Fibroblast of lung (primary cell): ENCODE measurements at regions not wholly inside any gene's neighbourhood (a gene's known extent, or its start where the extent isn't known, plus 50 kb on each side); places are given as distances from the start of the nearest gene placed in this dataset.

Experiments used
- DNase-seq, 2 donors: peaks; one replicate each; pipeline versions ENCODE4 v3.0.0 to v3.0.0-alpha.2; 2010; ENCODE audit warnings: low read depth in 2 of 2
- H2AFZ ChIP-seq: 2 replicates; pipeline ENCODE4 v1.5.1; 2012; ENCODE audit warnings: low read length, control low read depth, inconsistent platforms
- H3K27ac ChIP-seq: 2 replicates; pipeline ENCODE4 v1.5.1; 2011; ENCODE audit warnings: low read length, control low read depth; ENCODE audit not compliant: insufficient read depth
- H3K27me3 ChIP-seq: 2 replicates; pipeline ENCODE4 v1.5.1; 2011; ENCODE audit warnings: mild to moderate bottlenecking, low read length; ENCODE audit not compliant: control insufficient read depth, insufficient read depth
- H3K36me3 ChIP-seq: 2 replicates; pipeline ENCODE4 v1.5.1; 2011; ENCODE audit warnings: low read length; ENCODE audit not compliant: control insufficient read depth, insufficient read depth
- H3K4me1 ChIP-seq: 2 replicates; pipeline ENCODE4 v1.5.1; 2011; ENCODE audit warnings: low read length; ENCODE audit not compliant: control insufficient read depth, insufficient read depth; ENCODE audit errors: extremely low read depth
- H3K4me2 ChIP-seq: 2 replicates; pipeline ENCODE4 v1.5.1; 2011; ENCODE audit warnings: low read length, control low read depth; ENCODE audit not compliant: insufficient read depth; ENCODE audit errors: extremely low read depth
- H3K4me3 ChIP-seq, 4 experiments: fragments of 200-600 bp in 1 of 4; sonication (generic) in 1 of 4; replicated peaks in 1 of 4; 2 replicates each; pipeline ENCODE4 v1.5.1; 2011 to 2016; ENCODE audit warnings: low read length in 4 of 4, low read depth in 3 of 4, mild to moderate bottlenecking in 3 of 4, control low read depth in 2 of 4, inconsistent platforms in 1 of 4, mixed read lengths in 1 of 4; ENCODE audit not compliant: insufficient read depth in 1 of 4; ENCODE audit errors: control extremely low read depth in 1 of 4
- H3K79me2 ChIP-seq: 2 replicates; pipeline ENCODE4 v1.5.1; 2012; ENCODE audit warnings: mild to moderate bottlenecking, low read length, inconsistent platforms; ENCODE audit not compliant: control insufficient read depth, insufficient read depth
- H3K9ac ChIP-seq: 2 replicates; pipeline ENCODE4 v1.5.1; 2011; ENCODE audit warnings: mild to moderate bottlenecking, low read length, control low read depth; ENCODE audit not compliant: insufficient read depth
- H3K9me3 ChIP-seq: 2 replicates; pipeline ENCODE4 v1.5.1; 2012; ENCODE audit warnings: low read depth, low read length; ENCODE audit not compliant: control insufficient read depth, insufficient read depth
- H4K20me1 ChIP-seq: 2 replicates; pipeline ENCODE4 v1.5.1; 2011; ENCODE audit warnings: low read length; ENCODE audit not compliant: control insufficient read depth, insufficient read depth; ENCODE audit errors: extremely low read depth
- CTCF ChIP-seq, 2 donors: IDR thresholded peaks in 1 of 2; conservative IDR thresholded peaks in 1 of 2; 1 replicate in 1 of 2; 2 replicates in 1 of 2; pipeline ENCODE4 v1.5.1; 2011 to 2012; ENCODE audit warnings: low read length in 2 of 2, control low read depth in 1 of 2, inconsistent platforms in 1 of 2, low read depth in 1 of 2, mild to moderate bottlenecking in 1 of 2
- EZH2 ChIP-seq: IDR thresholded peaks from 2 replicates; pipeline ENCODE4 v1.5.1; 2012; ENCODE audit warnings: low read length, control low read depth, mild to moderate bottlenecking; ENCODE audit errors: missing control alignments

DNA sequence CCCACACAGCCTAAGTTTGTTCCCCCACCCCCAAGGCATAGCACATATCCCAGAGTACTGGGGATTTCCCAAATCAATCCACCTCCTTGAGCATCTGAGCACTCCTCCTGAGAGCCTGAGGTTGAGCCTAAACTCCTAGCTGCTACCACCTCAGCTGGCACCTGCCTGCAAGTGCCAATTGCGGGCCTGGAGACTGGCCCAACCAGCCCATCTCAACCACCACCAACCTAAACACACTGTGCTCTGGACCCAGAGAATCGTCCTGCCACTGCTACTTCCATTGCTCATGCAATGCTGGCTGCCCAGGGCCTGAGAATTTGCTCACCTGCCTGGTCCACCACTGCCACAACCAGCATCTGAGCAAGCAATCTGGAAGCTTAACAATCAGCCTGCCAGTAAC lies 177.1 kb downstream of the FGF13 start:
- H3K4me3 ChIP-seq = no peak overlapping the region
- DNase-seq = no peak
- H3K79me2 ChIP-seq = no peaks in the 10 kb centered on the region
- H3K27ac ChIP-seq = no peak overlapping the region
- no peaks in the 10 kb centered on the region for H3K27me3 ChIP-seq
- H3K4me2 ChIP-seq = no peak overlapping the region
- H3K9ac ChIP-seq = no peak overlapping the region
- H2AFZ ChIP-seq = no peak overlapping the region
- H3K9me3 ChIP-seq = no peaks in the 10 kb centered on the region
- H3K36me3 ChIP-seq = no peaks in the 10 kb centered on the region
- TF ChIP-seq EZH2 = no peak
- no peak for TF ChIP-seq CTCF (conservative IDR thresholded peaks at IDR 0.05 in 1 of 2, IDR thresholded peaks at IDR 0.05 in 1 of 2; ENCODE audit: low read depth in 1 of 2, low read length in 2 of 2)
- H3K4me1 ChIP-seq = no peaks in the 10 kb centered on the region
- H4K20me1 ChIP-seq = no peaks in the 10 kb centered on the region

- H3K4me3 ChIP-seq = no peak overlapping the region
- no peaks in the 10 kb centered on the region for H3K9me3 ChIP-seq
- no peaks in the 10 kb centered on the region for H3K4me1 ChIP-seq
- TF ChIP-seq CTCF (conservative IDR thresholded peaks at IDR 0.05 in 1 of 2, IDR thresholded peaks at IDR 0.05 in 1 of 2; ENCODE audit: low read depth in 1 of 2, low read length in 2 of 2) = no peak
- TF ChIP-seq EZH2 = no peak
- no peak overlapping the region for H2AFZ ChIP-seq
- H3K27me3 ChIP-seq = no peaks in the 10 kb centered on the region
- H3K36me3 ChIP-seq = no peaks in the 10 kb centered on the region
- no peak overlapping the region for H3K27ac ChIP-seq
- no peaks in the 10 kb centered on the region for H3K79me2 ChIP-seq
- no peaks in the 10 kb centered on the region for H4K20me1 ChIP-seq
- H3K9ac ChIP-seq = no peak overlapping the region
- DNase-seq = peak in 1 of 2 donors; percentile 17
- no peak overlapping the region for H3K4me2 ChIP-seq
Observed at GRCh38 chrX:138519296-138519695, 192.2 kb downstream of the FGF13 start.

DNA sequence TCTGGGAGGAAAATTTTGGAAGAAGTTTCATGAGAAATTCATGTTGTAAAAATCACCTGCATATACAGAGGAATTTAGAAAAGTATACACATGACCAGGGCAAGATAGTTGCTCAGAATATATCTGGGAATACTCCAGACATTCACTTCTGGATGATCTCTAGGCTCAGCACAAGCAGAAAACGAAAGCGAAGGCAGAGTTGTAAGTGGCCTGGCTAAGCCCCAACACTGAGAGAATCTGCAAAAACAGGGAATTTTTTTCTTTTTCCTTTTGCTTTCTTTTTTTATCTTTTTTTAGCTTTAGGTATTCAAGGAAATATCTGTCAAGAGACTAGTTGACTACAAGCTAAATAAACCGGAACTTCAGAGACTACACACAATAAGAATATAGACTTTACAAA lies 207.2 kb downstream of the FGF13 start:
- H3K36me3 ChIP-seq = no peaks in the 10 kb centered on the region
- no peak overlapping the region for H2AFZ ChIP-seq
- H4K20me1 ChIP-seq = no peaks in the 10 kb centered on the region
- H3K4me2 ChIP-seq = no peak overlapping the region
- no peaks in the 10 kb centered on the region for H3K4me1 ChIP-seq
- no peak overlapping the region for H3K27ac ChIP-seq
- TF ChIP-seq CTCF (conservative IDR thresholded peaks at IDR 0.05 in 1 of 2, IDR thresholded peaks at IDR 0.05 in 1 of 2; ENCODE audit: low read depth in 1 of 2, low read length in 2 of 2) (no peak), EZH2 (no peak)
- H3K9me3 ChIP-seq = no peaks in the 10 kb centered on the region
- no peak for DNase-seq
- H3K79me2 ChIP-seq = no peaks in the 10 kb centered on the region
- H3K4me3 ChIP-seq = no peak overlapping the region
- H3K9ac ChIP-seq = no peak overlapping the region
- no peaks in the 10 kb centered on the region for H3K27me3 ChIP-seq
